Left hindlimb (tissue), 1 donor: ENCODE measurements at regions not wholly inside any gene's neighbourhood (a gene's known extent, or its start where the extent isn't known, plus 50 kb on each side); places are given as distances from the start of the nearest gene placed in this dataset.

Experiments used
- DNase-seq: peaks from one replicate; pipeline ENCODE4 v3.0.0-alpha.2; 2018

- no peak for DNase-seq
These were observed 709.0 kb downstream of the TBC1D22A start for GRCh38 chr22:47471406-47471805.

GRCh38 chr22:47465809-47466208, 703.4 kb downstream of the TBC1D22A start:
- DNase-seq: no peak

- no peak for DNase-seq
These were observed 702.8 kb downstream of the TBC1D22A start for GRCh38 chr22:47465222-47465621.

- DNase-seq: no peak
These were observed 700.8 kb downstream of the TBC1D22A start for GRCh38 chr22:47463220-47463619.

- no peak for DNase-seq
These were observed 698.4 kb downstream of the TBC1D22A start for GRCh38 chr22:47460861-47461260.

- no peak for DNase-seq
These were observed 697.7 kb downstream of the TBC1D22A start for GRCh38 chr22:47460176-47460575.

GRCh38 chr22:47458348-47458747, 695.9 kb downstream of the TBC1D22A start:
- DNase-seq: no peak

- no peak for DNase-seq
These were observed 695.3 kb downstream of the TBC1D22A start for GRCh38 chr22:47457509-47458300.

- DNase-seq: no peak
These were observed 694.6 kb downstream of the TBC1D22A start for GRCh38 chr22:47457021-47457420.

- no peak for DNase-seq
These were observed 693.6 kb downstream of the TBC1D22A start for GRCh38 chr22:47456031-47456430.

GRCh38 chr22:47453049-47453448, 690.6 kb downstream of the TBC1D22A start:
- no peak for DNase-seq

- DNase-seq: no peak
These were observed 689.7 kb downstream of the TBC1D22A start for GRCh38 chr22:47452184-47452583.

- DNase-seq: no peak
These were observed 688.5 kb downstream of the TBC1D22A start for GRCh38 chr22:47450876-47451475.

GRCh38 chr22:47449508-47450270, 687.2 kb downstream of the TBC1D22A start:
- no peak for DNase-seq

GRCh38 chr22:47448231-47449223, 686.1 kb downstream of the TBC1D22A start:
- no peak for DNase-seq

GRCh38 chr22:47446821-47447810, 684.7 kb downstream of the TBC1D22A start:
- no peak for DNase-seq

- DNase-seq: no peak
These were observed 683.9 kb downstream of the TBC1D22A start for GRCh38 chr22:47446331-47446730.

GRCh38 chr22:47445716-47446290, 683.4 kb downstream of the TBC1D22A start:
- no peak for DNase-seq

- DNase-seq: no peak
These were observed 682.8 kb downstream of the TBC1D22A start for GRCh38 chr22:47445212-47445611.

GRCh38 chr22:47444746-47445065, 682.3 kb downstream of the TBC1D22A start:
- no peak for DNase-seq
